ENCODE measurements at regions not wholly inside any gene's neighbourhood (a gene's known extent, or its start where the extent isn't known, plus 50 kb on each side); places are given as distances from the start of the nearest gene placed in this dataset.
"Not testable (repeated sequence)": the region's sequence is repeated elsewhere in the genome, so short reads cannot be mapped to it uniquely, and the experiment has no call there.

GRCh38 chr7:25680636-25681035, 452.4 kb upstream of the NPVF start:
- DNase-seq (ENCODE audit: insufficient read length, low spot score): no peak
- no peak for FAIRE-seq

- DNase-seq (ENCODE audit: insufficient read length, low spot score) (no peak), FAIRE-seq (no peak)
These were observed 456.1 kb upstream of the NPVF start for GRCh38 chr7:25684360-25684759.

GRCh38 chr7:25686493-25686892, 458.2 kb upstream of the NPVF start:
- no peak for DNase-seq (ENCODE audit: insufficient read length, low spot score)
- no peak for FAIRE-seq

- no peak for FAIRE-seq
- no peak for DNase-seq (ENCODE audit: insufficient read length, low spot score)
These were observed 457.8 kb upstream of the NFE2L3 start for GRCh38 chr7:25694211-25694610.

GRCh38 chr7:25694699-25695098, 457.3 kb upstream of the NFE2L3 start:
- FAIRE-seq (no peak), DNase-seq (ENCODE audit: insufficient read length, low spot score) (no peak)

GRCh38 chr7:25696571-25696970, 455.4 kb upstream of the NFE2L3 start:
- no peak for FAIRE-seq
- DNase-seq (ENCODE audit: insufficient read length, low spot score): no peak

- DNase-seq (ENCODE audit: insufficient read length, low spot score): no peak
- no peak for FAIRE-seq
These were observed 453.4 kb upstream of the NFE2L3 start for GRCh38 chr7:25698451-25699113.

- FAIRE-seq; DNase-seq (ENCODE audit: insufficient read length, low spot score): not testable (repeated sequence)
These were observed 451.9 kb upstream of the NFE2L3 start for GRCh38 chr7:25700141-25700540.

- FAIRE-seq: no peak
- DNase-seq (ENCODE audit: insufficient read length, low spot score): no peak
These were observed 447.6 kb upstream of the NFE2L3 start for GRCh38 chr7:25704413-25704812.

GRCh38 chr7:25706764-25707163, 445.2 kb upstream of the NFE2L3 start:
- FAIRE-seq: no peak
- DNase-seq (ENCODE audit: insufficient read length, low spot score): no peak

- FAIRE-seq (no peak), DNase-seq (ENCODE audit: insufficient read length, low spot score) (no peak)
These were observed 444.0 kb upstream of the NFE2L3 start for GRCh38 chr7:25707768-25708620.

- FAIRE-seq (no peak), DNase-seq (ENCODE audit: insufficient read length, low spot score) (no peak)
These were observed 441.0 kb upstream of the NFE2L3 start for GRCh38 chr7:25710959-25711358.

- FAIRE-seq: no peak
- DNase-seq (ENCODE audit: insufficient read length, low spot score): no peak
These were observed 440.1 kb upstream of the NFE2L3 start for GRCh38 chr7:25711940-25712339.

- FAIRE-seq: no peak
- DNase-seq (ENCODE audit: insufficient read length, low spot score): no peak
These were observed 439.5 kb upstream of the NFE2L3 start for GRCh38 chr7:25712500-25712899.

- no peak for DNase-seq (ENCODE audit: insufficient read length, low spot score)
- no peak for FAIRE-seq
These were observed 438.0 kb upstream of the NFE2L3 start for GRCh38 chr7:25714013-25714412.

- no peak for DNase-seq (ENCODE audit: insufficient read length, low spot score)
These were observed 435.6 kb upstream of the NFE2L3 start for GRCh38 chr7:25716421-25716820.

GRCh38 chr7:25718596-25718995, 433.4 kb upstream of the NFE2L3 start:
- FAIRE-seq (no peak), DNase-seq (ENCODE audit: insufficient read length, low spot score) (no peak)

More at GRCh38 chr7:25716421-25716820, 435.6 kb upstream of the NFE2L3 start:
- no peak for FAIRE-seq

- DNase-seq (ENCODE audit: insufficient read length, low spot score): no peak
- FAIRE-seq: no peak
These were observed 432.7 kb upstream of the NFE2L3 start for GRCh38 chr7:25719190-25719896.

- FAIRE-seq (no peak), DNase-seq (ENCODE audit: insufficient read length, low spot score) (no peak)
These were observed 431.6 kb upstream of the NFE2L3 start for GRCh38 chr7:25720427-25720826.

GRCh38 chr7:25722856-25723255, 429.1 kb upstream of the NFE2L3 start:
- FAIRE-seq (no peak), DNase-seq (ENCODE audit: insufficient read length, low spot score) (no peak)

- FAIRE-seq (no peak), DNase-seq (ENCODE audit: insufficient read length, low spot score) (no peak)
These were observed 426.5 kb upstream of the NFE2L3 start for GRCh38 chr7:25725451-25725850.

Data from HTR-8/SVneo (cell line).